Suprapubic skin (tissue), 4 donors: ENCODE measurements at regions not wholly inside any gene's neighbourhood (a gene's known extent, or its start where the extent isn't known, plus 50 kb on each side); places are given as distances from the start of the nearest gene placed in this dataset.

ENCODE experiments used
- DNase-seq, 2 donors: peaks; one replicate each; pipeline ENCODE4 v3.0.0-alpha.2; 2019; ENCODE audit warnings: low spot score in 2 of 2
- H3K27ac ChIP-seq: fragments of 200-600 bp; sonication (generic); one replicate; pipeline ENCODE4 v1.5.1; 2019
- H3K27me3 ChIP-seq: fragments of 200-600 bp; sonication (generic); one replicate; pipeline ENCODE4 v1.5.1; 2019
- H3K36me3 ChIP-seq: fragments of 200-600 bp; sonication (generic); one replicate; pipeline ENCODE4 v1.5.1; 2019
- H3K4me1 ChIP-seq: fragments of 200-600 bp; sonication (generic); one replicate; pipeline ENCODE4 v1.5.1; 2019
- H3K4me3 ChIP-seq: fragments of 200-600 bp; sonication (generic); one replicate; pipeline ENCODE4 v1.5.1; 2019; ENCODE audit warnings: mild to moderate bottlenecking
- H3K9me3 ChIP-seq: fragments of 200-600 bp; sonication (generic); one replicate; pipeline ENCODE4 v1.5.1; 2019
- CTCF ChIP-seq, 2 donors: fragments of 200-600 bp in 1 of 2; fragments of 450-650 bp in 1 of 2; sonication (generic) in 1 of 2; IDR thresholded peaks; one replicate each; pipeline ENCODE4 v1.5.1; 2016 to 2019; ENCODE audit warnings: antibody characterized with exemption in 2 of 2, mild to moderate bottlenecking in 1 of 2, moderate library complexity in 1 of 2
- EP300 ChIP-seq: sonication (generic); formaldehyde crosslinking; IDR thresholded peaks from one replicate; pipeline ENCODE4 v1.6.1; 2017; ENCODE audit warnings: antibody characterized with exemption
- POLR2A ChIP-seq, 2 donors: fragments of 450-650 bp; IDR thresholded peaks; one replicate each; pipeline ENCODE4 v1.6.1; 2017; ENCODE audit warnings: antibody characterized with exemption in 2 of 2, mild to moderate bottlenecking in 2 of 2, moderate library complexity in 2 of 2
- POLR2AphosphoS5 ChIP-seq, 3 donors: sonication (generic); formaldehyde crosslinking; IDR thresholded peaks; one replicate each; pipeline ENCODE4 v1.6.1; 2017; ENCODE audit warnings: antibody characterized with exemption in 3 of 3
- WGBS: methylation state at CpG from one replicate; pipeline ENCODE4 v1.1.5; 2018; 5-methylcytosine and 5-hydroxymethylcytosine counted together

DNA sequence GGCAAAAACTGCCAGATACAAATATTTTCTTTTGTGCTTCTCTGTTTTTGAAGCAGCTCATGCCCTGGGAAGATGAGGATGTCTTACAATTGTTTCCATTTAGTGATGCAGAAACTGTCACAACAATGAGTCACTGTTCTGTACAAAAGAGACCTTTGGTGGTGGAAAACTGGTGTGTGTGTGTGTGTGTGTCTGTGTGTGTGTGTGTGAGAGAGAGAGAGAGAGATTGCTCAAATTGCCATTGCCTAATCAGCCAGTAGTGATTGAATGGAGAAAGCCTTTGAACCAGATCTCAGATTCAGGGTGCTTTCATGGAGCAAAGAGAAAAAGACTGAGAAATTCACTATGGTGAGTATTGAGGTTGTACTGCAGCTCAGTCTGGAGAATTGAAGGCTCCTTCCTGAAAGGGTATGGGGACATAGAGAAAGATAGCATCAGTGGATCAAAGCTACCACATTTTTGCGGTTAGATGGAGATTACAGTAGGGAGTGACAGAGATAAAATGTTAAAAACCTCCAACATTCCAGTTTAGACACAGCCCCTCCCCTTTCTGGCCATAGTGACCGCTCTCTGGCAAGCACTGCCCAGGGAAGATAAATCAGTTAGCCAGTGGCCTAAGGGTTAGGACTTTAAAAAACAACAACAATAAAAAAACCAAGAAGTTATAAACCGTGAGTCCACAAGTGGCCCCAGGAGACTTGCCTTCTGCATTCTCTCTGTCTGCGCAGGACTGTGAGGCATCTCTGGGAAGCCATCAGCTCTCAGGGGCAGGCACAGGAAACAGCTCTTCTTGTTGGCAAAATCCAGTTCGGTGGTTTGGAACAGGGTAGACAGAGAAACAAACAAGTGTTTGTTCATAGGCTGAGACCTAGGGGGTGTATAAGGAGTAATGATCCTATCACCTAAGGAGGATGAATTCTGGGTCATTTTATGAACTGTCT lies 406.5 kb downstream of the DUSP10 start:
- WGBS: 11% methylated on average over 5 of the region's 5 CpGs
- peak overlapping the region; percentile 78 for H3K27ac ChIP-seq
- peaks cover 7% of the 10 kb centered on the region for H3K9me3 ChIP-seq
- H3K36me3 ChIP-seq: no peaks in the 10 kb centered on the region
- peak in 1 of 3 donors; percentile 62 for TF ChIP-seq POLR2AphosphoS5 (IDR thresholded peaks at IDR 0.05)
- TF ChIP-seq EP300: no peak
- H3K4me1 ChIP-seq: peaks cover 13% of the 10 kb centered on the region
- peak; percentile 66 to 79 for DNase-seq
- H3K27me3 ChIP-seq: no peaks in the 10 kb centered on the region
- H3K4me3 ChIP-seq: no peak overlapping the region

GRCh38 chr1:221336126-221336525 lies 405.8 kb downstream of the DUSP10 start:
- DNase-seq: no peak
- WGBS: 51% methylated on average over 2 of the region's 2 CpGs
- TF ChIP-seq POLR2A (IDR thresholded peaks at IDR 0.05) (no peak), POLR2AphosphoS5 (IDR thresholded peaks at IDR 0.05) (no peak), EP300 (no peak), CTCF (IDR thresholded peaks at IDR 0.05) (no peak)
- Histone ChIP-seq H3K4me3 (no peak overlapping the region), H3K36me3 (no peaks in the 10 kb centered on the region), H3K4me1 (peaks cover 13% of the 10 kb centered on the region), H3K9me3 (peaks cover 7% of the 10 kb centered on the region), H3K27ac (peak overlapping the region; percentile 78), H3K27me3 (no peaks in the 10 kb centered on the region)

GRCh38 chr1:221337106-221337505 lies 404.8 kb downstream of the DUSP10 start:
- 70% methylated on average over 2 of the region's 2 CpGs for WGBS
- Histone ChIP-seq H3K4me1 (peaks cover 13% of the 10 kb centered on the region), H3K27ac (no peak overlapping the region), H3K4me3 (no peak overlapping the region), H3K9me3 (no peaks in the 10 kb centered on the region), H3K27me3 (no peaks in the 10 kb centered on the region), H3K36me3 (no peaks in the 10 kb centered on the region)
- TF ChIP-seq EP300 (no peak), CTCF (IDR thresholded peaks at IDR 0.05) (no peak), POLR2A (IDR thresholded peaks at IDR 0.05) (no peak), POLR2AphosphoS5 (IDR thresholded peaks at IDR 0.05) (no peak)
- no peak for DNase-seq

- H3K4me1 ChIP-seq: no peaks in the 10 kb centered on the region
- H3K9me3 ChIP-seq: no peaks in the 10 kb centered on the region
- H3K4me3 ChIP-seq: no peak overlapping the region
- no peak for DNase-seq
- no peaks in the 10 kb centered on the region for H3K36me3 ChIP-seq
- TF ChIP-seq EP300: no peak
- TF ChIP-seq POLR2AphosphoS5 (IDR thresholded peaks at IDR 0.05): no peak
- no peak for TF ChIP-seq POLR2A (IDR thresholded peaks at IDR 0.05)
- no peak for TF ChIP-seq CTCF (IDR thresholded peaks at IDR 0.05)
- H3K27me3 ChIP-seq: no peaks in the 10 kb centered on the region
- H3K27ac ChIP-seq: no peak overlapping the region
Observed at GRCh38 chr1:221343136-221343535, 398.8 kb downstream of the DUSP10 start.

DNA sequence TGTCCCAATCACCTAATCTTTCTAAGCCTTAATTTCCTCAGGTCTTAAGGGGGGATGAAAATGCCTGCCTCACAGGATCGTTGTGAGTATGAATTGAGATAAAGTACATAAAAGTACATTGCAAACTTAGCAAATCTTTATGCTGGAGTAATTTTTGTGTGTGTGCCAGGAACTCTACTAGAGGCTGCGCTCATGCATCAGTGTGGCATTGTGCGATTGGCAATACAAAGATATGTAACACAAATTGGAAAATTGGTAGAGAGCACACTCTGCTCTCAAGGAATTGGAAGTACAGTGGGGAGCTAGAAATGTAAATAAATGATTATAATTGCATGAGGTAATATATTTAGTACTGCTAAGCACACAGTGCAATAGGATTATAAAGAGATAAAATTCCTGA lies 398.3 kb downstream of the DUSP10 start:
- no peaks in the 10 kb centered on the region for H3K36me3 ChIP-seq
- no peak for DNase-seq
- H3K4me1 ChIP-seq: no peaks in the 10 kb centered on the region
- H3K4me3 ChIP-seq: no peak overlapping the region
- no peaks in the 10 kb centered on the region for H3K27me3 ChIP-seq
- TF ChIP-seq CTCF (IDR thresholded peaks at IDR 0.05): no peak
- TF ChIP-seq POLR2A (IDR thresholded peaks at IDR 0.05): no peak
- no peak for TF ChIP-seq POLR2AphosphoS5 (IDR thresholded peaks at IDR 0.05)
- no peak for TF ChIP-seq EP300
- WGBS: 87% methylated on average over 3 of the region's 3 CpGs
- H3K9me3 ChIP-seq: no peaks in the 10 kb centered on the region
- no peak overlapping the region for H3K27ac ChIP-seq
